CD4-positive, alpha-beta T cell treated with Interleukin-6 for 4 hours (primary cell): ENCODE measurements at regions not wholly inside any gene's neighbourhood (a gene's known extent, or its start where the extent isn't known, plus 50 kb on each side); places are given as distances from the start of the nearest gene placed in this dataset.
"Not testable (repeated sequence)": the region's sequence is repeated elsewhere in the genome, so short reads cannot be mapped to it uniquely, and the experiment has no call there.

Experiments used
- DNase-seq: peaks from one replicate; pipeline ENCODE4 v3.0.0-alpha.2; 2020; ENCODE audit warnings: mixed read lengths

DNA sequence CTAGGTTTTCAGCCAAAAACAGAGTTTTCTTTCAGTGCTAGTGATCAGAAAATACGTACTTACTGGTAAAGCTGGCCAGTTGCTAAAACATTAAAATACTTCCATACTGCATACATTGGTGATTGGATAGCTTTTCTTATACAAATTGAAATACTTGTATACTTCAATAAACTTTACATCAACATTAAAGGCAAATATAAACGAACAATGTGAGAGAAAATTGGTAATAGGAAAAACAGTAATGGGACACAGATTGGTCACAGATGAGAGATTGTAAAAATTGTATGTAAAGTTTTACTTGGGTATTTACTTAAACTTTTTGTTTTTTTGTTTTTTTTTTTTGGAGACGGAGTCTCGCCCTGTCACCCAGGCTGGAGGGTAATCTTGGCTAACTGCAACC, 391.7 kb downstream of the TFEC start:
- no peak for DNase-seq

DNA sequence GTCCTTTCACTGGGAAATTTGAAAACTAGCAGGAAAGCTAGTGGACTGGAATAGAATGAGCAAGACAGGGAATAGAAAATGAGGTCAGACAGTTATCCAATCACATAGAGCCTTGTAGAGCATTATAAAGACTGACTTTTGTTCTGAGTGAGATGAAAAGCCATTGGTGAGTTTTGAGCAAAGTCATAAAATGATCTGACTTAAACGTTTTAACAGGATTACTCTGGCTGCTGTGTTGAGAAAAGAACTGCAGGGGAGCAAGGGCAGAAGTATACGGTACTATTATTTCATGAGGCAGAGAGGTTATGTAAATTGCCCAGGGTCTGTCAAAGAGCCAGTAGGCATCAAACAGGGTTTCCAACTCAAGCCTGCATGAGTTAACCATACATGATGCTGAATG, 393.4 kb downstream of the TFEC start:
- DNase-seq: no peak

DNA sequence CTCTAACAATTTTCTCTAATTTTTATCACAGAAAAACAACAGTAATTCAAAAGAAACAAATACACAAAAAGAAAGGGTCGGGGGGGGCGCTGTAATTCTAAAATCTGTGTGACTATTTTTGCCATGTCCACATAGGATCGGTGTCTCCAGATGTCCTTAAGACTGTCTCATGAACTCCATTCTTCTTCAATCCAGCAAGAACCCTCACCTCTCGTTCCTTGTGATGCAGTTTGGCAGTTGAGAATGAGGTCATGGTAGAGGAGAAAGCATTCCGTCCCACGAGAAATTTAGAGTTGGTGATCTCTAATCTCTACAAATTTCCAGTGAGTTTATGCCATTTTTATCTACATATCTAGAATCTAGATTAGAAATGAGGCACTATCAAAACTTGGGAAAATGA, 394.7 kb downstream of the TFEC start:
- DNase-seq: no peak

DNA sequence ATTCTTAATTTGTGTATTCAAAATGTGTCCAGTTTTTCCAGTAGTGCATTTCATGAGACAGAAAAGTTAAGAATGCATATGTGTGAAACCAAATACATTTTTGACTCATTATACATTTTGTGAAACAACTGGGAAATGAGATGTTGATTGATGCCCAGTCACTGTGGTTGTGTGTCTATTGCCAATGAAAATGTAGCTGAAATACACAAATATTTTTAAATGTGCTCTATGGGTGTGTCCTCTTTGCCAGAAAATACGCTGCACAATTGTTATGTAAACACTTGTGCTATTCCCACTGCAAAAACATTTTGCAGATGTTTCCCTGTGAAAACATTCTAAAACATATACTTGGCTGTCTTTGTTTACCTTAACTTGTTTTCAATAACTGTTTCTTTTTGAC, 395.2 kb downstream of the TFEC start:
- DNase-seq: no peak

DNA sequence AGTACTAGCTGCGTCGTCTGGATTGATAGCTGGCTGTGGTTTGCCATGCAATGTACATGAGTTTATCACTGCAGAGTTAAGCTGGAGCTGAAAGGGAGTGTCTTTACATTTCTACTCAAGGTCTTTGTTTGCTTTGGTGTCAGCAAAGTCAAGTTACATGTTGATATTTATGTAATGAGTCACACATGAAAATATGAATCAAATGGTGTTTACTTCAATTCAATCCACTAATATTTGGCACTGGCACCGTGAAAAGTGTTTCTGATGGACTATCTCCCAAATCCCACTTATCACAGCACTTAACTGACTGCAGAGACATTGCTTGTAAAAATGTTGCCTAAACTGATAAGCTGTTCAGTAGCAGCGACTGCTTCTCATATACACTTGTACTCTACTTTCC, 395.9 kb downstream of the TFEC start:
- no peak for DNase-seq

DNA sequence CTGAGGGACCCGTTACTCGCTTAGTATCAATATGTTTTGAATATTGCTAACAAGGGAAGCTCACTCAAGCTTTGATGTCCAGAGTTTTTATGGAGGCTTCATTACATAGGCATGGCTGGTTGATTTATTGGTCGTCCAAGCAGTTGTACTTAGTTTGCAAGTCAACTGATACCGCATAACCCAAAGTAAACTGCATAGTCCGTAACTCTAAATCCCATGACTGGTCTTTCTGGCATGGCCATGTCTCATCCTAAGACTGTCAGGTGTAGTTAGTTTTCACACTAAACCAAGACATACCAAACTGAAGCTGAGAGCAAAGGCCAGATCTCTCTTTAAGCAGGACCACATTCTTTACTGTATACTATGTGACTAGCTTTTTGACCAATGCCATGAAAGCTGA, 397.9 kb downstream of the TFEC start:
- DNase-seq: no peak

DNA sequence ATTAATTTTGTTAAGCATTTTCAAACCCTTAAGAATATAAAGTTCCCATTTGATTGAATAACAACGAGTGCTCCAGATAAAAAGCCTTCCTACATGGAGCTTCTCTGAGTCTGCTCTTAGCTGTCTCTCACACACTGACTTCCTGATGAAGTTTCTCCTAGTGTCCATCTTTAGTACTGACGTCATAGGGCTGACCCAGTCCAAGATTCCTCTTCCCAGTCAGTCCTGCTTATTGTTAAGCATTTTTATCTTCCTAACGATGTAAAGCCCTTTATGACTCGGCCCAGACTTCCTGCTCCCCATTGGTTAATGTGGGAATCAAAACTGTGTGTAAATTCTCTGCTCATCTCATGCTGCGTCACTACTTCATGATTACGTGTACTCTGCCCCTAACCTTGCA, 398.8 kb downstream of the TFEC start:
- DNase-seq: no peak

DNA sequence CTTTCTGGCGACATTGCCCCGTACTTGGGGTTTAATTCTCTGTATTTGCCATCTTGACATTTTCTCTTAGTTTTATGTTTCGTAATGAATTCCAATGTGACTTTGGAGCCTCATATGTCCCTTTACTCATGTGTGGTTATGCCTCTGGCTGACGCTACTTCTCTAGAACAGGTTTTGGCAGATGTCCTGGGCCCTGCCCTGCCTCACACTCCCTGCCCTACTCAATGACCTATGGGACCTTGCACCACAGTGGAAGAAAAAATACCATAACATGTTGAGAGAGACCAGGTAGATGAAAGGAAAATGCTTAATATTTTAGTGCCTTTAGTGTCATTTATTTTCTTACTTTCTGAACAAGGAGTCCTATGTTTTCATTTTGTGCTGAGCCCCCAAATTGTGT, 400.5 kb downstream of the TFEC start:
- no peak for DNase-seq

DNA sequence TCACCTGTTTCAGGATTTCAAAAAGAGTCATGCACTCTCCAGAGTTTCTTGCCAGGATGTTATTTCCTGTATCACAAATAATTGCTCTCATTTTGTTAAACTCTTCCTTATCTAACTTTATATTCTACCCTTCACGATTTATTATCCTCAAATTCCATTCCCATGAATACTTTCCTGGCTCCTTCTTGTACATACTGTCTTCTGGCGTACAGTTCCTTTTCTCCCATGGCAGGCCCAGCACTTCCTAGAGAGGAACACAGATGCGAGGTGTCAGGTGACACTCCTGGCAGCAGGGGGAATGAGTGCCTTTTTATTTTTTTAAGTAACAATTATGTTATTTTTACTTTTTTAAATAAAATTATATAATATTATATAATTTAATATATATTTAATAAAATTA, 411.9 kb downstream of the TFEC start:
- no peak for DNase-seq

DNA sequence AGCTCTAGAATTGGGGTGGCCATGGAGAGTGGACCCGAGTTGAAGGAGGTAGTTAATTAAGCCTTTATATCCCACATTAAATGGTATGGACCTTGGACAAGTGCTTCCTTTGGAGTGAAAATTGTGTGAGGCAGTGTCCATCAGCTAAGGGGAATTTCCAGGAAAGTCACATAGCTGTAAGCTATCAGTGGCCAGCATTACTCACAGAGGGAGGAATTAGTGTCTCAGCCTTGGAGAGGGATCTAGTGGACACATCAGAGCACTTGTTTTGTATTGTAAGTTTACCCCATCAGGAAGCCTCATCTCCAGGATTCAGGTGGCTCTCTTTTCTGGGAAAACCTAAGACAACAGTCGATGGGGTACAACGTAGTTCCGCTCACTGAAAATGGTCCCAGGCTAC, 416.7 kb downstream of the TFEC start:
- DNase-seq: no peak

DNA sequence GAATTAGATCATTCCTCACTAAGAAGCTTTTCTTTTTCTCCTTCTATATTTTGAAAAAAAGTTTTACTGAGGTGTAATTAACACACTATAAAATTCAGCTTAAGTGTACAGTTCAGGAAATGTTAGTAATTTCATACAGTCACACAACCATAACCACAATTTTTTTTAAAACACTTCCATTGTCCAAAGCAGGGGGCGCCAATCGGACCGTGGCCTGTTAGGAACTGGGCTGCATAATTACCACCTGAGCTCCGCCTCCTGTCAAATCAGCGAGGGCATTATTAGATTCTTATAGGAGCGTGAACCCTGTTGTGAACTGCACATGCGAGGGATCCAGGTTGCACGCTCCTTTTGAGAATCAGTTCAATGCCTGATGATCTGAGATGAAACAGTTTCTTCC, 427.1 kb downstream of the TFEC start:
- DNase-seq: no peak

DNA sequence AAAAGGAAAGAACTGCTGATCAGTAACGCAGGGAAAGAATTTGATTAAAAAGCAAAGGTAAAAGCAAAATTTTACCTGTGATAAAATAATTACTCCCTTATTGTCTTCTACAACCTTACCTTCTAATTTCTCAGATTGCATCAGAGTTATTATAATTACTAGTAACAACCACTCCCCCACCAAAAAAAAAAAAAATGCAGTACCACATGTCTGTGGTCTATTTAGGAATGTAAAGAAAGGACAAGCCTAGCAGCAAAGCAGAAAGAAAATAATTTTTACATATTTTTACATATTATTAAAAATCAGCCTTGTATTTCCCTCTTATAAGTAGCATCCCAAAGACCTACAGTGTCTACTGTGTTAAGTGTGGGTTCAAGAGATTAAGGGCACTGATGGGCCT, 430.4 kb downstream of the TFEC start:
- DNase-seq: no peak

DNA sequence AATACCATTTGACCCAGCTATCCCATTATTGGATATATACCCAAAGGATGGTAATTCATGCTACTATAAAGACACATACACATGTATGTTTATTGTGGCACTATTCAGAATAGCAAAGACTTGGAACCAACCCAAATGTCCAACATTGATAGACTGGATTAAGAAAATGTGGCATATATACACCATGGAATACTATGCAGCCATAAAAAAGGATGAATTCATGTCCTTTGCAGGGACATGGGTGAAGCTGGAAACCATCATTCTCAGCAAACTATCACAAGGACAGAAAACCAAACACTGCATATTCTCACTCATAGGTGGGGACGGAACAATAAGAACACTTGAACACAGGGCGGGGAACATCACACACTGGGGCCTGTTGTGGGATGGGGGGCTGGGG, 431.4 kb downstream of the TFEC start:
- not testable (repeated sequence) for DNase-seq

DNA sequence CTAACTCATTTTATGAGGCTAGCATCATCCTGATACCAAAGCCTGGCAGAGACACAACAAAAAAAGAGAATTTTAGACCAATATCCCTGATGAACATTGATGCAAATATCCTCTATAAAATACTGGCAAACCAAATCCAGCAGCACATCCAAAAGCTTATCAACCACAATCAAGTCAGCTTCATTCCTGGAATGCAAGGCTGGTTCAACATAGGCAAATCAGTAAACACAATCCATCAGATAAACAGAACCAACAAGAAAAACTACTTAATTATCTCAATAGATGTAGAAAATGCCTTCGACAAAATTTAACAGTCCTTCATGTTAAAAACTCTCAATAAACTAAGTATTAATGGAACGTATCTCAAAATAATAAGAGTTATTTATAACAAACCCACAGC, 433.3 kb downstream of the TFEC start:
- not testable (repeated sequence) for DNase-seq

DNA sequence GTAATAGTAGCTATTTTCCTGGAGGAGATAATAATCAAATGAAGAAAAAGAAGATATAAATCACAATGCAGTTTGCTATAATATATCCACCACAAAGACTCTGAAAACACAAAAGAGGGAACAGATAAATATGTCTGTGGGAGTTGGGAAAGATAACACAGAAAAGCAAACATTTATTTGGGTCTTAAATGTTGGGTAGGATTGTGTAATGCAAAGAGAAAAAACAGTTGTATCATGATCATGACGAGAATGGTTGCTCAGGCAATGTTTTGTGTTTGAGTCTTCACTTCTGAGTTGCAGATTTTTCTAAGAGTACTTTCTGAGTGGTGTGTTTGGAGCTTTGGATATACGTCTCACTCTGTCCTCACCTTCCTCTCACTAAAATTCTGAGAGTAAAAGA, 437.5 kb downstream of the TFEC start:
- no peak for DNase-seq

DNA sequence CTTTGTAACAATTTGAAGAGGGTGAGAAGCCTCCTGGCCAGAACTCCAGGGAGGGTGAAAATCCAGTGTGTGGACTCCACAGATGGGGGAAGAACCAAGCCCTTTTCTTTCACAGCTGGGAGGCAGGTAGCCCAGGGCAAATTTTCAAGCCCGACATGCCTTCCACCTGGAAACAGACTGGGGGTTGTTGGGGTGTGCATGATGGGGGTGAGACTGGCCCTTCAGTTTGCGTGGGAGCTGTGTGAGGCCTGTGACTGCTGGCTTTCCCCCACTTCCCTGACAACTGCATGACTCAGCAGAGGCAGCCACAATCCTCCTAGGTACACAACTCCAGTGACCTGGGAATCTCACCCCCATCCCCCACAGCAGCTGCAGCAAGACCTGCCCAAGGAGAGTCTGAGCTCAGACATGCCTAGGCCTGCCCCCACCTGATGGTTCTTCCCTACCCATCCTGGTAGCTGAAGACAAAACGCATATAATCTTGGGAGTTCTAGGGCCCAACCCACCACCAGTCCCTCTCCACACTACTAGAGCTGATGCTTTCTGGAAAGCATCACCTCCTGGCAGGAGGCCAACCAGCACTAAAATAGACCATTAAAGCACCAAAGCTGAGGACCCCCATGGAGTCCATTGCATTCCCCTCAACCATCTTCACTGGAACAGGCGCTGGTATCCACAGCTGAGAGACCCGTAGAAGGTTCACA, 445.4 kb downstream of the TFEC start:
- no peak for DNase-seq

DNA sequence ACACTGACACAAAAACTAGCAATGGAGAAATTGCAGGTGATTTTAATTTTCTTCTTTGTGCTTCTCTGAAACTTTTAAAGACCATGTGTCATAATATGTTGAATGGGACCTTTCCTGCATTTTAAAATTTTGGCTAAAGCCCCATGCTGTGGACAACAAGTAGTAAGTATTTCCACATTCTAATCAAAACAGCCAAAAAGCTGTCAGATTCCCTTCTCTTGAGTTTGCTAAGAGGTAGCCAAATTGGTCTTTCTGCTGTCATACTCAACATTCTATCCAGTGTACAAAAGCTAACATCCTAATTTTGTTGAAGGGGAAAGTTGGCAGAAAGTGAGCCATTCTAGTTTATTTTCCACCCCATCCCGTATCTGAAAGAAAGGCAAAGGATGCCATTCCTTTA, 447.6 kb downstream of the TFEC start:
- DNase-seq: no peak

DNA sequence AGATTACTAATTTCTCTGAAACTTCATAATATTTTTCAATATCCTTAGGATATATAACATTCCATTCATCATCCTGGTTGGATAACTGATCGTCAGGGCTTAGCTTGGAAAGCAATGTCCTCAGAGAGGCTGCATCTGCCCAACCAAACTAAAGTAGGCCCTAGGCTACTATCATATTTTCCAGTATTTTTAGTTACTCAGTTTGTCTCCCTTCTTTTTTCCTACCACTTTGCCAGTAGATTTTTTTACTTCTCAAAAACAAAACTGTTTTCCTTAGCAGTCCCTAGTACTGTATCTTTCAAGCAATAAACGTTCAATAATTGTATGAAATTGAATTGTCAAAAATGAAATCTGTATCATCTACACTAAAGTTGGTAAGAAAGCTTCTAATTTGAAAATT, 452.0 kb downstream of the TFEC start:
- DNase-seq: no peak

DNA sequence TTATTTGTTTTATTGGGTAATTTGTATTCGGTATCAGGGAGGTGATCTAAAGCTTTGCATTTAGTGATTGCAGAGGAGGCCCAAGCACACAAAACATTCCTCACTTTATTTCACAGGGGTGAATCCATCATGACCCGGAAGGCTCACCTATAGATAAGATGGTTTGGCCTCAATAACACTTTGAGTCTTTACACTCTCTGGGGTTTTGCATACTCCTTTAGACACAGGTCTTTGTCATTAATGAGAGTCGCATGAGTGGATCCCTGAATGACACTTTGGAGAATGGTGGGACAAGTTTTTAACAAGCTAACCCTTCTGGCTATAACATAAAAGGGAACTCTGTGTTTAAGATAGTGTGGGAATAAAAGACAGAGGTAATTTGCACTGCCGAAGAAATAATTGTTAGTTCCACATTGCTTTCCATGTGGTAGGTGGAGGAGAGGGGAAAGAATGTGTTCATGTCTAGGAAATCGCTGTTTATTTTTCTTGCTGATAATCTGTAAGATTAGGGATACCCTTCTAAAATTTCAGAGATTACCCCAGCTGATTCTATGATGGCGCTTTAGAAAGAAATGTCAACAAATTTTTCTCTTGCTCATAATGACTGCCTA, 455.8 kb downstream of the TFEC start:
- DNase-seq: no peak

DNA sequence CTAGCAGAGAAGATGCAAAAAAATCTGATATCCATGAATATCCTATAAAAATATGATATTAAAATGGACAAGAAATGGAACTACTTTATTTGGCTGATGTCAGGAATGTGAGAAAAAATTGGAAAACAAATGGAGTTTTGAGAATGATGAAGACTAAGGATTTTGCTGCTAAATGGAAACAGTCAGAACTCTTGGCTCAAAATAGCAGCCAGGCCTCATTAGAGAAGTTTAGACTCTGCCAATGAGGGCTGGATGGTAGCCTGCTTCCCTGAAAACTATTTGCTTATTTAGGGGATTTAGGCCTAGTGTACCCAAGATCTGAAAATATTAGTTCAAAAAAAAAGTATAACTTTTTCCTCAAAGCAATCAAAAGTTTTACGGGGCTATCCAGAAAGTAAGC, 458.5 kb downstream of the TFEC start:
- DNase-seq: no peak

DNA sequence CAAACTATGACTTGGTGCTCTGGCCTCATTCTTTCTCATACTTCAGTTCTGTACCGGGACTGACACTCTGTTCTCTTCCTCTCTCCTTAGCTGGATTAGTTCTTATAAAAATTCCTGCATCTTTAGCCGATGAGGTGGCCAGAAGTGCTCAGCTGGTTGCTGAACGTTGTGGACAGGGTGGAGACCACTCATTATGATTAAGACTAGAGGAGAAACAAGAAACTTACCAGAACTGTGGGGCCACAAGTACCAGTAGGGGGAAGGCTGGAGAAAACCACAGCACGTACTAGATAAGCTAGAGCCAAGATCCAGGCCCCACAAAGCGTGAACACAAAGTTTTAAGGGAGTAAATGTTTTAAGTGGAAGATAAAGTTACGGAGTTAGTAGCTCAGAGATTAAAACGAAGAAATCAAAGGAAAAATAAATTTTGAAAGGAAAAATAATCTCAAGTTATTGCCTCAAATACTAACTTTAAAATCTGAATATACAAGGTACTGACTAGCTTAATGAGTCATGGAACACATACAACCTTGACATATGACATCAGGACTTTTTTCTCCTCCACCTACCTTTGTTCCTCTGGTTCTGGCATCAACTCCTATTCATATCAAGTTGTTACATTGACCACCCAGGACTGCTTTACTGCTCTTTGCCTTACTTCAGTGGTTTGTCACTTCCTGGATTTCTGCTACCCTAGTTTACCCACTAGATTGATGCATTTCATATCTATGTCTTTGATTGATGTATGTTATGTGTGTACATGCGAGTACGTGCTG, 469.0 kb downstream of the TFEC start:
- DNase-seq: no peak

DNA sequence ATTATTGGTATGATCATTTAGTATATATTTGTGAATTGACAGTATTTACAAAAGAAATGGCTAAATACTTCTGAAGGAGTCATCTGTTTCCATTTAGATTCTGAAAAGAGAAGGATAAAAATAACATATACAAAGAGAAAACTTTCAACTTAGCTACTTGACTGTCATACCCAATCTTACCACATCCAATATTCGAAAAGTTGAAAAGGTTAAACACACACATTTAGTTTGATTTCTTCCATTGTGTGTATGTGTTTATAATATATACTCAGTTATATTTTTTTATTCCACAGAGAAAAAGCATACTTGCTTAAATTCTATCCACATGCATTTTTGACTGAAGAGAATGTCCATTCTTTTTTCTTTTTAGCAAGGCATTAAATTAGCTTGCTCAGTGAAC, 470.7 kb downstream of the TFEC start:
- no peak for DNase-seq

DNA sequence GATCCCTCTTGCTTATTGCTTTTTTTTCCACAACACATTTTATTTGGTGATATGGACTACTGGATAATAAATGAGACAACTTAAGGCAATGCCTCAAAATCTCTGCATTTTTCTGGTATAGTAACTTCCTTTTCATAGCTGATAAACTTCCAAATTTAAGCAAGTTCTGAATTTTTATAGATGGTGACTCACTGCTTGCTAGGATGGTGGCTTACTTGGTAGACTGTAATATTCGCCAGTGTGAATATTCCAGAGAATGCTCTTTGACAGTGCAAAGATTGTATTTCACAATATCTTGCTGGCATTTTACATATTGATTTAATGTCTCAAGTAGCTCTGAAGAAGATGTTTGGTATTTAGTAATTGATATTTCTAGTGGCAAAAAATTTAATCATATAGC, 472.4 kb downstream of the TFEC start:
- DNase-seq: no peak

DNA sequence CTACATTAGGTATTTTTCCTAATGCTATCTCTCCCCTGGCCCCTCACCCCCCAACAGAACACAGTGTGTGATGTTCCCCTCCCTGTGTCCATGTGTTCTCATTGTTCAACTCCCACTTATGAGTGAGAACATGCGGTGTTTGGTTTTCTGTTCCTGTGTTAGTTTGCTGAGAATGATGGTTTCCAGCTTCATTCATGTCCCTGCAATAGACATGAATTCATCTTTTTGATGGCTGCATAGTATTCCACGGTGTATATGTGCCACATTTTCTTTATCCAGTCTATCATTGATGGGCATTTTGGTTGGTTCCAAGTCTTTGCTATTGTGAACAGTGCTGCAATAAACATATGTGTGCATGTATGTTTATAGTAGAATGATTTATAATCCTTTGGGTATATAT, 473.3 kb downstream of the TFEC start:
- DNase-seq: not testable (repeated sequence)
